Activated CD8-positive, alpha-beta memory T cell treated with anti-CD3 and anti-CD28 coated beads, Interleukin-2, amount 10 ng/mL, durations not matched to agents 7 days and 5 days (primary cell): ENCODE measurements at regions not wholly inside any gene's neighbourhood (a gene's known extent, or its start where the extent isn't known, plus 50 kb on each side); places are given as distances from the start of the nearest gene placed in this dataset.

Source experiments
- ATAC-seq: fragments of 150-1000 bp; cut with Tn5 transposase; one replicate; pipeline ENCODE4 v1.10.0; 2021; ENCODE audit warnings: moderate library complexity
- CTCF ChIA-PET: fragments of 350-600 bp; sonication (Branson Sonifier 250); formaldehyde crosslinking; loops from one replicate; lab custom pipeline; 2021; ENCODE audit warnings: antibody characterized with exemption; lab: Charles Lee
- DNase-seq: peaks from one replicate; pipeline ENCODE4 v3.0.0-alpha.2; 2020
- H3K27ac Mint-ChIP-seq: one replicate; pipeline ENCODE4 v1.8.0; 2021; ENCODE audit warnings: mild to moderate bottlenecking, mixed read lengths
- H3K27me3 Mint-ChIP-seq: one replicate; pipeline ENCODE4 v1.8.0; 2021; ENCODE audit warnings: mixed read lengths
- H3K36me3 Mint-ChIP-seq: one replicate; pipeline ENCODE4 v1.8.0; 2021; ENCODE audit warnings: mild to moderate bottlenecking, mixed read lengths
- H3K4me1 Mint-ChIP-seq: one replicate; pipeline ENCODE4 v1.8.0; 2021; ENCODE audit warnings: mixed read lengths
- H3K4me3 Mint-ChIP-seq: one replicate; pipeline ENCODE4 v1.8.0; 2021; ENCODE audit warnings: mild to moderate bottlenecking, moderate library complexity, mixed read lengths
- H3K9me3 Mint-ChIP-seq: one replicate; pipeline ENCODE4 v1.8.0; 2022; ENCODE audit warnings: low read depth, mixed read lengths

DNA sequence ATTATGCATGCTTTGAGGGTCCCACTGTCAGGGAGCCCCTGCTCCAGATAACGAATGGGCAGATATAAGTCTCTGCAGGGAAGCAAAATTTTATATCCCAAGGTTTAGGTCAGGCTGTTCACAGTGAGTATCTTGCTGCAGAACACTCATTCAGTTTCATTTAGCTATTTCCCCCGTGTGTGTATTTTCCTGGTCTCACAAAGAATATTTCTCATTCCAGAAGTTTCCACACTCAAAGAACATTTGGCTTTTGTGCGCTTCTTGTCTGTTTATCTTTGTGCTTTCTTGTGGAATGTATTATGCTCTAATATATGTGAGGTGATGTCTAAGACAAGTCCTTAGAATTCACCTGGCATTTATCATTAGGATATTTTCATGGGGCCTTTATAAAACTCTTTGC, 140.4 kb upstream of the MMADHC start:
- Mint-ChIP-seq H3K4me1 (no peaks in the 10 kb centered on the region), H3K36me3 (no peaks in the 10 kb centered on the region), H3K27me3 (no peaks in the 10 kb centered on the region), H3K4me3 (no peak overlapping the region), H3K9me3 (no peaks in the 10 kb centered on the region), H3K27ac (no peak overlapping the region)
- ATAC-seq (no peak), DNase-seq (no peak)
- CTCF ChIA-PET, result no interaction called here

- H3K9me3 Mint-ChIP-seq, result no peaks in the 10 kb centered on the region
- no peak overlapping the region for H3K27ac Mint-ChIP-seq
- H3K36me3 Mint-ChIP-seq, result no peaks in the 10 kb centered on the region
- H3K4me3 Mint-ChIP-seq, result no peak overlapping the region
- no peak for ATAC-seq
- no peak for DNase-seq
- no peaks in the 10 kb centered on the region for H3K4me1 Mint-ChIP-seq
- H3K27me3 Mint-ChIP-seq, result no peaks in the 10 kb centered on the region
- CTCF ChIA-PET, result no interaction called here
These were observed 137.7 kb upstream of the MMADHC start for GRCh38 chr2:149725234-149725633.

DNA sequence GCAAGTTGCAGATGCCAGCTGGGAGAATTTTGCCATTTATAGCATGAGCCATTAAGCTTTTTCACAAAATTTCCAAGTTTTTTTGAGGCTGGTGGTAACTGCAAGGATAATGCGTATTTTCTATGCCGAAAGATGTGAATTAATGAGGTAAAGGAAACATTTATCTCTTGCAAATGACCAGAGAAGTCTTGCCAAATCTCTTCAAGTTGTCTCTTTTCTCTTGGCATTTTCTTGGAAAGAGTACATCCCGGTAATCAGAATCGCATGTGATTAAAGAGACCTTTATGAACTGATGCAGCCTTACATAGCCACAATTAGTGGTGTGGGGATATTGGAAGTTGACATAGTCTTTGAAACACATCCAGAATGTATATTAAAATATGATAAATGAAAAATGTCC, 136.5 kb upstream of the MMADHC start:
- H3K4me3 Mint-ChIP-seq, result no peak overlapping the region
- no peaks in the 10 kb centered on the region for H3K4me1 Mint-ChIP-seq
- ATAC-seq, result no peak

DNA sequence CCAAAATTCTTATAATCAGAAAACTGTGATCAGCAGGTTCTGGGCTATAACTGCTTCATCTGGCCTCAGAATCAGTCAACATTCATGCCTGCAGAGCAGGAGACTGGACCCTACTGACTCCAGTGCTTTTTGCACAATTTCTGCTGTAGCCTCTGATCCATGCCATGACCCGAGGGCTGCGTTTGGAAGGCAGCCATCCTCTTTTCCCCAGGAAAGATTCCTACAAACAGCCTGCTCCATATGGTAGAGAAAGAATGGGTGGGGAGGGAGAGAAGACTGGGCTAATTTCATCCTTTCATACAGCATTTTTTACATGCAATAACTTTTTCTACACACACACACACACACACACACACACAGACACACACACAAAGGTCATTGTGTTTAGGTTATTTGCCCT, 133.0 kb upstream of the MMADHC start:
- H3K4me1 Mint-ChIP-seq, result no peaks in the 10 kb centered on the region
- H3K36me3 Mint-ChIP-seq, result no peaks in the 10 kb centered on the region
- H3K27me3 Mint-ChIP-seq, result no peaks in the 10 kb centered on the region
- no peak overlapping the region for H3K4me3 Mint-ChIP-seq
- no peak overlapping the region for H3K27ac Mint-ChIP-seq
- ATAC-seq (no peak), DNase-seq (no peak)
- H3K9me3 Mint-ChIP-seq, result no peaks in the 10 kb centered on the region
- CTCF ChIA-PET, result no interaction called here

More for the DNA sequence above, 136.5 kb upstream of the MMADHC start:
- no peak for DNase-seq
- H3K36me3 Mint-ChIP-seq, result no peaks in the 10 kb centered on the region
- no peaks in the 10 kb centered on the region for H3K9me3 Mint-ChIP-seq
- H3K27ac Mint-ChIP-seq, result no peak overlapping the region
- H3K27me3 Mint-ChIP-seq, result no peaks in the 10 kb centered on the region
- CTCF ChIA-PET, result no interaction called here

GRCh38 chr2:149719695-149720094, 132.1 kb upstream of the MMADHC start:
- ATAC-seq, result no peak
- Mint-ChIP-seq H3K4me1 (no peaks in the 10 kb centered on the region), H3K27me3 (no peaks in the 10 kb centered on the region), H3K4me3 (no peak overlapping the region), H3K27ac (no peak overlapping the region), H3K36me3 (no peaks in the 10 kb centered on the region), H3K9me3 (no peaks in the 10 kb centered on the region)
- CTCF ChIA-PET, result no interaction called here
- no peak for DNase-seq

- Mint-ChIP-seq H3K9me3 (no peaks in the 10 kb centered on the region), H3K27me3 (no peaks in the 10 kb centered on the region)
- CTCF ChIA-PET, result no interaction called here
These were observed 129.1 kb upstream of the MMADHC start for GRCh38 chr2:149716687-149717086.

GRCh38 chr2:149715894-149716293, 128.3 kb upstream of the MMADHC start:
- Mint-ChIP-seq H3K4me1 (no peaks in the 10 kb centered on the region), H3K36me3 (no peaks in the 10 kb centered on the region), H3K4me3 (no peak overlapping the region), H3K27ac (no peak overlapping the region), H3K9me3 (no peaks in the 10 kb centered on the region), H3K27me3 (no peaks in the 10 kb centered on the region)
- CTCF ChIA-PET, result no interaction called here
- ATAC-seq (no peak), DNase-seq (no peak)

More at GRCh38 chr2:149716687-149717086, 129.1 kb upstream of the MMADHC start:
- Mint-ChIP-seq H3K27ac (no peak overlapping the region), H3K36me3 (no peaks in the 10 kb centered on the region), H3K4me1 (no peaks in the 10 kb centered on the region), H3K4me3 (no peak overlapping the region)
- ATAC-seq, result no peak
- DNase-seq, result no peak

DNA sequence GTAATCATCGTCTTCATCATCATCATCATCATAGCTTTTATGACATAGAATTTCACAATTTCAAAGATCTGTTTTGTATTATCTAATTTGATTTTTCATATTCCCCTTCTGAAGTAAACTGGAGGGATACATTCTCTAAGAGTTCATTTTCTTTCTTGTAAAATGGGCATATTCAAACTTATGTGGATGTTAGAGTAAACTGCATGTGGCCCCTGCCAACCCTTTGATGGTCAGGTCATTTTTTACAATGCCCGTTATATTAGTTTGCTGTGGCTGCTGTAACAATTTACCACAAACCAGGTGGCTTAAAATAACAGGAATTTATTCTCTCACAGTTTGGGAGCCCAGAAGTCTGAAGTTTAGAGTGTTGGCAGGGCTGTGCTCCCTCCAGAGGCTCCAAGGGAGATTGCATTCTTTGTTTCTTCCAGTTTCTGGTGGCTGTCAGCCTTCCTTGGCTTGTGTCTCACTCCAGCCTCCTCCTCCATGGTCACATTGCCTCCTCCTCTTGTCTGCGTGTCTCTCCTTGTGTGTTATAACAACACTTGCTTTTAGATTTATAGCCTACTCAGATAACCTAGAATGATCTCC, 127.5 kb upstream of the MMADHC start:
- CTCF ChIA-PET, result no interaction called here
- DNase-seq (no peak), ATAC-seq (no peak)
- H3K27ac Mint-ChIP-seq, result no peak overlapping the region
- no peaks in the 10 kb centered on the region for H3K27me3 Mint-ChIP-seq
- H3K36me3 Mint-ChIP-seq, result no peaks in the 10 kb centered on the region
- H3K4me3 Mint-ChIP-seq, result no peak overlapping the region
- H3K9me3 Mint-ChIP-seq, result no peaks in the 10 kb centered on the region
- no peaks in the 10 kb centered on the region for H3K4me1 Mint-ChIP-seq

- Mint-ChIP-seq H3K27me3 (no peaks in the 10 kb centered on the region), H3K27ac (no peak overlapping the region), H3K9me3 (no peaks in the 10 kb centered on the region), H3K4me3 (no peak overlapping the region), H3K36me3 (no peaks in the 10 kb centered on the region), H3K4me1 (no peaks in the 10 kb centered on the region)
- DNase-seq (no peak), ATAC-seq (no peak)
- CTCF ChIA-PET, result no interaction called here
These were observed 122.1 kb upstream of the MMADHC start for GRCh38 chr2:149709496-149710263.

DNA sequence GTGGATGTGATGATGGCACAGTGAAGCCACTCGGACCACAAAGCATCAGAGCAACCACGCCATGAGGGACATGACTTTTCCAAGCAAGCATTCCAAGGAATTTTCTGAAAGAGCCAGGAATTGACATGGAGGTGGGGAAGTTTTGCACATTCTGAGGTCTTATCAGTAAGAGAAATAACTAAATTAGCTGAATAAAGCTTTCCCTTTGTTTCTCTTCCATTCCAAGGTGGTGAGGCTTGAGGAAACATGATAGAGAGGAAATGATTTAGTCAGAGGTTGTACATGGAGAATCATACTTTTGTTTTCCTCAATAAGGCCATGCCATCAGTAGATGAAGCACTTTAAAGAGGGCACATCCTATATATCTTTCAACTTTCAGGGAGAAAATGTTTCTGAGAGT, 115.7 kb upstream of the MMADHC start:
- no peaks in the 10 kb centered on the region for H3K27me3 Mint-ChIP-seq
- H3K27ac Mint-ChIP-seq, result no peak overlapping the region
- CTCF ChIA-PET, result no interaction called here
- H3K4me1 Mint-ChIP-seq, result no peaks in the 10 kb centered on the region
- H3K9me3 Mint-ChIP-seq, result no peaks in the 10 kb centered on the region
- ATAC-seq (no peak), DNase-seq (no peak)
- H3K4me3 Mint-ChIP-seq, result no peak overlapping the region
- H3K36me3 Mint-ChIP-seq, result no peaks in the 10 kb centered on the region

- CTCF ChIA-PET, result no interaction called here
- H3K4me1 Mint-ChIP-seq, result no peaks in the 10 kb centered on the region
- ATAC-seq (no peak), DNase-seq (no peak)
- H3K27me3 Mint-ChIP-seq, result no peaks in the 10 kb centered on the region
- H3K9me3 Mint-ChIP-seq, result no peaks in the 10 kb centered on the region
- no peak overlapping the region for H3K27ac Mint-ChIP-seq
- no peaks in the 10 kb centered on the region for H3K36me3 Mint-ChIP-seq
- H3K4me3 Mint-ChIP-seq, result no peak overlapping the region
These were observed 115.0 kb upstream of the MMADHC start for GRCh38 chr2:149702571-149702970.

DNA sequence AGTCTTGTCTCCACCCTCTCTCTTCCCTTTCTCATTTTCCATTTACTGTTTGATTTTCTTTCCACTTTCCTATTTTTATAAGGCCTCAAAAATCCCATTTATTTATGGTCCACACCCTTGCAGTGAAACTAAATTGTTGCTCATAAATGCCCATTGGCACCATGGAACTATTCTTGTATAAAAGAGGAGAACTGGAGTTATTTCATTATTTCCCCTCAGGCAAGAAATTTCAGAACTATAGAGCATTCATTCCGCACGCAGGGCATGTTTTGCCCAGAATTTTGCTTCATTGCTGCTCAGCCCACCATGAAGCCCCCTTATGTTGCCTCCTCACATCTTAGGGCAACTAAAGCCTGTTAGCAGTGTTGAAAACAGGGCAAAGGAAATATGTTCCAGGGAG, 113.7 kb upstream of the MMADHC start:
- CTCF ChIA-PET, result no interaction called here
- Mint-ChIP-seq H3K27ac (no peak overlapping the region), H3K4me1 (no peaks in the 10 kb centered on the region), H3K4me3 (no peak overlapping the region), H3K27me3 (no peaks in the 10 kb centered on the region), H3K36me3 (no peaks in the 10 kb centered on the region), H3K9me3 (no peaks in the 10 kb centered on the region)
- DNase-seq (no peak), ATAC-seq (no peak)

DNA sequence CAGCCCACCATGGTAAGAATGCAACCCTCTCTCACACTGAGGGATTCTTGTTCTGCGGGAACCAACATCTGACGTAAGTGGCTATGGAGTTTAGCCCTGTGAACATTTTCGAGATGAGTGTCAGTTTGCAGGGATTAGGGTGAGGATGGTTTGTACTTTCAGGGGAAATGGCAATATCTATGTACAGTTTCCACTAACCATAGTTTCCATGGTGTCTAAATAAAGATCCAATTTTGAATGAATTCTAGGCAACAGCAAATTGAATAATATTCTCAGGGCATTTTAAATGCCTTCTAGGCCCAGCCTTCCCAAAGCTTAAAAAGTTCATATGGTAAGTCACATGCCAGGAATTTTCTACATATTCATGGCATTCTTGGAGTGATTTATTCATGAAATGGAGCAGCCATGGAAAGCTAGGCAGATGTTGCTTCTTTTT, 105.4 kb upstream of the MMADHC start:
- ATAC-seq, result no peak
- no peaks in the 10 kb centered on the region for H3K27me3 Mint-ChIP-seq
- CTCF ChIA-PET, result no interaction called here
- no peaks in the 10 kb centered on the region for H3K9me3 Mint-ChIP-seq
- H3K4me1 Mint-ChIP-seq, result no peaks in the 10 kb centered on the region
- H3K27ac Mint-ChIP-seq, result no peak overlapping the region
- no peak for DNase-seq
- no peak overlapping the region for H3K4me3 Mint-ChIP-seq
- H3K36me3 Mint-ChIP-seq, result no peaks in the 10 kb centered on the region

DNA sequence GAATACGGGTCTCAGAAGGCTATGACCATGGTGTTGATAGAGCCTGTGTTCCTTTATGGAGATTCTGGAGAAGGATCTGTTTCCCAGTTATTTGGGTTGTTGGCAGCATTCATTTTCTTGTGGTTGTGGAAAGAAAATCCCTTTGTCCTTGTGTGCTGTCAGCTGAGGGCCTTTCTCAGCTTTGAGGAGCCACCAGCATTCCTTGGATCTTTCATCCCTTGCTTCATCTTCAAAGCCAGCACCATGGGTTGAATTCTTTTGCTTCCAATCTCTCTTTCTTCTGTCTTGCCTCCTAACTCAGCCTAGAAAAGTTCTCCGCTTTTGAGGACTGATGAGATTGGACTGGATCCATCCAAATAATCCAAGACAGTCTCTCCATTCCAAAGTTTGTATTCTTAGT, 103.2 kb upstream of the MMADHC start:
- DNase-seq (no peak), ATAC-seq (no peak)
- H3K4me1 Mint-ChIP-seq, result no peaks in the 10 kb centered on the region
- H3K27me3 Mint-ChIP-seq, result no peaks in the 10 kb centered on the region
- CTCF ChIA-PET, result no interaction called here
- H3K4me3 Mint-ChIP-seq, result no peak overlapping the region
- H3K27ac Mint-ChIP-seq, result no peak overlapping the region
- H3K36me3 Mint-ChIP-seq, result no peaks in the 10 kb centered on the region
- no peaks in the 10 kb centered on the region for H3K9me3 Mint-ChIP-seq
